Hepatocyte (in vitro differentiated cells): ENCODE measurements at regions not wholly inside any gene's neighbourhood (a gene's known extent, or its start where the extent isn't known, plus 50 kb on each side); places are given as distances from the start of the nearest gene placed in this dataset.

Experiments
- CTCF ChIP-seq: fragments of 200-600 bp; sonication (generic); IDR thresholded peaks from 2 replicates; pipeline ENCODE4 v1.5.1; 2016; ENCODE audit warnings: antibody characterized with exemption, mild to moderate bottlenecking; ENCODE audit not compliant: poor library complexity
- EZH2 ChIP-seq: fragments of 200-600 bp; sonication (generic); IDR thresholded peaks from 2 replicates; pipeline ENCODE4 v1.6.1; 2016; ENCODE audit warnings: antibody characterized with exemption, mild to moderate bottlenecking, borderline replicate concordance

- no peak for TF ChIP-seq CTCF
- TF ChIP-seq EZH2 = no peak
These were observed 89.3 kb upstream of the SGIP1 start for GRCh38 chr1:66444438-66445265.
